ENCODE measurements at regions not wholly inside any gene's neighbourhood (a gene's known extent, or its start where the extent isn't known, plus 50 kb on each side); places are given as distances from the start of the nearest gene placed in this dataset.
"Not testable (repeated sequence)": the region's sequence is repeated elsewhere in the genome, so short reads cannot be mapped to it uniquely, and the experiment has no call there.

DNA sequence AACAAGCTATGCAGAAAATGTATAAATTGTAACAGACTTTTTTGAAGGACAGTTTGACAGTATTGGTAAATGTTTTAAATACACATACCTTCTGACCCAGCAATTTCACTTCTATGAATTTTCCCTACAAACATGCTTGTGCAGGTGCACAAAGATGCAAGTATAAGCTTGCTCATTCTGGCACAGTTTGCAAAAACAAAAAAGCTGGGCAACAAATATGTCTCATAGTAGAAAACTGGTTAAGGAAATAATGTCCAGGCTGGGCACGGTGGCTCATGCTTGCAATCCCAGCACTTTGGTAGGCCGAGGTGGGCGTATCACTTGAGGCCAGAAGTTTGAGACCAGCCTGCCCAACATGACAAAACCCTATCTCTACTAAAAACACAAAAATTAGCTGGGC lies 96.9 kb upstream of the NEDD4L start:
- no peaks in the 10 kb centered on the region for H3K9me3 ChIP-seq
- no peak overlapping the region for H3K27ac ChIP-seq
- H3K4me1 ChIP-seq, result no peaks in the 10 kb centered on the region
- H3K36me3 ChIP-seq, result no peaks in the 10 kb centered on the region
- H3K27me3 ChIP-seq (ENCODE audit: low read depth), result no peaks in the 10 kb centered on the region
- intact Hi-C loops (cut with DNase I), result no loop called here
- no peak overlapping the region for H3K4me3 ChIP-seq
- no peak for TF ChIP-seq CTCF (IDR thresholded peaks at IDR 0.05)
- no peak for DNase-seq
- no peak for ATAC-seq

DNA sequence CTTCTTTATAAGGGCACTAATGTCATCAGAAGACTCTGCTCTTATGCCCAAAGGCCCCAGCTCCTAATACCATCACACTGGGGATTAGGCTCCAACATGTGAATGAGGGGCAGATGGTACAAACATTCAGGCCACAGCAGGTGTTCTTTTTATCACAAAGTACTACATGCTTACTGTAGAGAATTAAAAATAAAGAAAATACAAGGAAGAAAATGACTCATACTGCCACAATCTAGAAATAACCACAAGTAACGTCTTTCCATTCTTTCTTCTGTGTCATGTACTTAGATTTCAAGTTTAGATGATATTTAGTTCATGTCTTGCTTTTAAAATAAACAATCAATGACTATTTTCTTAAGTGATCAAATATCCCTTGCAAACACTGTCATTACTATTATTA lies 100.3 kb upstream of the NEDD4L start:
- Histone ChIP-seq H3K27ac (no peak overlapping the region), H3K27me3 (ENCODE audit: low read depth) (no peaks in the 10 kb centered on the region), H3K36me3 (no peaks in the 10 kb centered on the region), H3K4me3 (no peak overlapping the region), H3K9me3 (no peaks in the 10 kb centered on the region), H3K4me1 (no peaks in the 10 kb centered on the region)
- DNase-seq (no peak), ATAC-seq (no peak)
- intact Hi-C loops (cut with DNase I), result no loop called here
- no peak for TF ChIP-seq CTCF (IDR thresholded peaks at IDR 0.05)

- no peaks in the 10 kb centered on the region for H3K27me3 ChIP-seq (ENCODE audit: low read depth)
- H3K36me3 ChIP-seq, result no peaks in the 10 kb centered on the region
- no peak for TF ChIP-seq CTCF (IDR thresholded peaks at IDR 0.05)
- DNase-seq (no peak), ATAC-seq (no peak)
- H3K4me3 ChIP-seq, result no peak overlapping the region
- intact Hi-C loops (cut with DNase I), result no loop called here
- H3K4me1 ChIP-seq, result no peaks in the 10 kb centered on the region
- no peaks in the 10 kb centered on the region for H3K9me3 ChIP-seq
- no peak overlapping the region for H3K27ac ChIP-seq
Observed at GRCh38 chr18:57942493-57942892, 101.5 kb upstream of the NEDD4L start.

- intact Hi-C loops (cut with DNase I), result no loop called here
- no peak for TF ChIP-seq CTCF (IDR thresholded peaks at IDR 0.05)
- DNase-seq (no peak), ATAC-seq (no peak)
- Histone ChIP-seq H3K4me1 (no peaks in the 10 kb centered on the region), H3K9me3 (no peaks in the 10 kb centered on the region), H3K27ac (no peak overlapping the region), H3K27me3 (ENCODE audit: low read depth) (no peaks in the 10 kb centered on the region), H3K4me3 (no peak overlapping the region), H3K36me3 (no peaks in the 10 kb centered on the region)
Observed at GRCh38 chr18:57941841-57942489, 102.1 kb upstream of the NEDD4L start.

- TF ChIP-seq CTCF (IDR thresholded peaks at IDR 0.05), result no peak
- Histone ChIP-seq H3K4me3 (no peak overlapping the region), H3K4me1 (no peaks in the 10 kb centered on the region), H3K36me3 (no peaks in the 10 kb centered on the region), H3K27ac (no peak overlapping the region), H3K9me3 (no peaks in the 10 kb centered on the region), H3K27me3 (ENCODE audit: low read depth) (no peaks in the 10 kb centered on the region)
- intact Hi-C loops (cut with DNase I), result no loop called here
- ATAC-seq, result no peak
- no peak for DNase-seq
Observed at GRCh38 chr18:57940166-57940660, 103.8 kb upstream of the NEDD4L start.

GRCh38 chr18:57934375-57934774 lies 109.7 kb upstream of the NEDD4L start:
- H3K27ac ChIP-seq; H3K9me3 ChIP-seq; DNase-seq; H3K4me3 ChIP-seq; H3K27me3 ChIP-seq (ENCODE audit: low read depth); ATAC-seq; intact Hi-C loops (cut with DNase I); H3K36me3 ChIP-seq; H3K4me1 ChIP-seq: not testable (repeated sequence)
